H1 (cell line): ENCODE measurements at regions not wholly inside any gene's neighbourhood (a gene's known extent, or its start where the extent isn't known, plus 50 kb on each side); places are given as distances from the start of the nearest gene placed in this dataset.

Experiments
- CEBPB ChIP-seq: IDR thresholded peaks from 2 replicates; pipeline ENCODE4 v1.6.1; 2012; ENCODE audit warnings: low read depth, low read length
- CHD2 ChIP-seq: IDR thresholded peaks from 2 replicates; pipeline ENCODE4 v1.6.1; 2012; ENCODE audit warnings: low read length, improper control_type of control experiment
- EGR1 ChIP-seq: IDR thresholded peaks from 2 replicates; pipeline ENCODE4 v1.6.1; 2011; ENCODE audit warnings: low read depth, low read length, borderline replicate concordance
- EZH2 ChIP-seq: fragments of 200-600 bp; sonication (generic); IDR thresholded peaks from 2 replicates; pipeline ENCODE4 v1.7.1; 2012; ENCODE audit warnings: low read depth, mild to moderate bottlenecking, moderate library complexity, low read length, inconsistent platforms; ENCODE audit not compliant: severe bottlenecking
- GABPA ChIP-seq: IDR thresholded peaks from 2 replicates; pipeline ENCODE4 v1.6.1; 2011; ENCODE audit warnings: mild to moderate bottlenecking, low read length, moderate library complexity, borderline replicate concordance; ENCODE audit not compliant: insufficient read depth
- POLR2A ChIP-seq, 2 experiments: IDR thresholded peaks; 1 replicate in 1 of 2; 2 replicates in 1 of 2; pipeline ENCODE4 v1.6.1; 2011; ENCODE audit warnings: low read depth in 2 of 2, low read length in 2 of 2, mild to moderate bottlenecking in 2 of 2; ENCODE audit errors: control extremely low read depth in 1 of 2
- SUZ12 ChIP-seq: fragments of 200-600 bp; sonication (generic); IDR thresholded peaks from 2 replicates; pipeline ENCODE4 v1.6.1; 2012; ENCODE audit warnings: mild to moderate bottlenecking, inconsistent platforms, low read length, moderate library complexity, mixed read lengths
- TAF1 ChIP-seq: IDR thresholded peaks from 2 replicates; pipeline ENCODE4 v1.6.1; 2011; ENCODE audit warnings: mild to moderate bottlenecking, low read depth, low read length
- YY1 ChIP-seq: IDR thresholded peaks from 2 replicates; pipeline ENCODE4 v1.6.1; 2011; ENCODE audit warnings: low read depth, mild to moderate bottlenecking, low read length
- ZNF274 ChIP-seq: IDR thresholded peaks from 2 replicates; pipeline ENCODE4 v1.7.0; 2012; ENCODE audit warnings: low read length, borderline replicate concordance; ENCODE audit errors: extremely low read depth
- TF ChIP-seq, protein P1 (sequence below), 3 experiments: IDR thresholded peaks; 1 replicate in 2 of 3; 2 replicates in 1 of 3; pipeline versions ENCODE4 v1.5.1 to v1.6.1; 2011; ENCODE audit warnings: low read length in 3 of 3, mild to moderate bottlenecking in 3 of 3, inconsistent platforms in 2 of 3, low read depth in 1 of 3, moderate library complexity in 1 of 3; ENCODE audit not compliant: insufficient read depth in 1 of 3; ENCODE audit errors: control extremely low read depth in 1 of 3
- TF ChIP-seq, protein P2 (sequence below): IDR thresholded peaks from 2 replicates; pipeline ENCODE4 v1.6.1; 2012; ENCODE audit warnings: inconsistent platforms

DNA sequence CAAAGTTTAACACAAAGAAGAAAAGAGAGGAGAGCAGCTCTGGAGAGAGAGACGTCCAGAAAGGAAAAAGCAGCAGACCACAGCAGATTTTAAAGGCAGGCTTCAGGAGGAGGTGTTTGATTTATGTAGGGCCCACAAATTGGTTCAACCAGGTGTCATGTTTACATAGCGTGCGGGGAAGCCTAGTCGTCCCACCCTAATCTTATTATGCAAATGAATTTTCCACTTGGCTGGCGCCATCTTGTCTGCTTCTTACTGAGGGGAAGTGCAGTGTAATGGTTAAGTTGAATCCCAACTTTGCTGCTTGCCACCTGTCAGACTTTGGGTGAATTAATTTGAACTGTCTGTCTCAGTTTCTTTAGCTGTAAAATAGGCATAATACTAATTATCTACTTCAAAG, 282.4 kb upstream of the CYRIA start:
- TF ChIP-seq EZH2 (no peak), CEBPB (no peak), ZNF274 (no peak), YY1 (no peak), POLR2A (IDR thresholded peaks at IDR 0.05; ENCODE audit: control extremely low read depth in 1 of 2, low read depth in 2 of 2, low read length in 2 of 2) (no peak), GABPA (no peak), CHD2 (no peak), TAF1 (no peak), EGR1 (no peak), SUZ12 (no peak)
- TF ChIP-seq, protein P1, sequence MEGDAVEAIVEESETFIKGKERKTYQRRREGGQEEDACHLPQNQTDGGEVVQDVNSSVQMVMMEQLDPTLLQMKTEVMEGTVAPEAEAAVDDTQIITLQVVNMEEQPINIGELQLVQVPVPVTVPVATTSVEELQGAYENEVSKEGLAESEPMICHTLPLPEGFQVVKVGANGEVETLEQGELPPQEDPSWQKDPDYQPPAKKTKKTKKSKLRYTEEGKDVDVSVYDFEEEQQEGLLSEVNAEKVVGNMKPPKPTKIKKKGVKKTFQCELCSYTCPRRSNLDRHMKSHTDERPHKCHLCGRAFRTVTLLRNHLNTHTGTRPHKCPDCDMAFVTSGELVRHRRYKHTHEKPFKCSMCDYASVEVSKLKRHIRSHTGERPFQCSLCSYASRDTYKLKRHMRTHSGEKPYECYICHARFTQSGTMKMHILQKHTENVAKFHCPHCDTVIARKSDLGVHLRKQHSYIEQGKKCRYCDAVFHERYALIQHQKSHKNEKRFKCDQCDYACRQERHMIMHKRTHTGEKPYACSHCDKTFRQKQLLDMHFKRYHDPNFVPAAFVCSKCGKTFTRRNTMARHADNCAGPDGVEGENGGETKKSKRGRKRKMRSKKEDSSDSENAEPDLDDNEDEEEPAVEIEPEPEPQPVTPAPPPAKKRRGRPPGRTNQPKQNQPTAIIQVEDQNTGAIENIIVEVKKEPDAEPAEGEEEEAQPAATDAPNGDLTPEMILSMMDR (IDR thresholded peaks at IDR 0.05; ENCODE audit: control extremely low read depth in 1 of 3, insufficient read depth in 1 of 3, low read depth in 1 of 3, low read length in 3 of 3): no peak
- TF ChIP-seq, protein P2, sequence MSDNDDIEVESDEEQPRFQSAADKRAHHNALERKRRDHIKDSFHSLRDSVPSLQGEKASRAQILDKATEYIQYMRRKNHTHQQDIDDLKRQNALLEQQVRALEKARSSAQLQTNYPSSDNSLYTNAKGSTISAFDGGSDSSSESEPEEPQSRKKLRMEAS: no peak
